Lung (tissue), 11 donors: ENCODE measurements at regions not wholly inside any gene's neighbourhood (a gene's known extent, or its start where the extent isn't known, plus 50 kb on each side); places are given as distances from the start of the nearest gene placed in this dataset.
A peak's percentile ranks its signal among the peaks of the same experiment; 100 is the strongest.

Experiments
- ATAC-seq: fragments of 200-7000 bp; cut with Tn5 transposase; one replicate; pipeline ENCODE4 v1.9.1; 2020; ENCODE audit warnings: moderate number of reproducible peaks; ENCODE audit not compliant: insufficient read depth, low FRiP score
- DNase-seq, 3 donors: peaks; one replicate each; pipeline ENCODE4 v3.0.0-alpha.2; 2013 to 2017
- H3K27ac ChIP-seq, 2 donors: one replicate each; pipeline ENCODE4 v1.5.1; 2013; ENCODE audit warnings: mild to moderate bottlenecking in 2 of 2, moderate library complexity in 2 of 2, control low read depth in 1 of 2, inconsistent platforms in 1 of 2, low read depth in 1 of 2, low read length in 1 of 2
- H3K27me3 ChIP-seq, 3 donors: one replicate each; pipeline ENCODE4 v1.5.1; 2013; ENCODE audit warnings: low read length in 2 of 3; ENCODE audit not compliant: control insufficient read depth in 3 of 3, insufficient read depth in 3 of 3
- H3K36me3 ChIP-seq, 4 donors: one replicate each; pipeline ENCODE4 v1.5.1; 2013; ENCODE audit warnings: low read length in 4 of 4, mild to moderate bottlenecking in 1 of 4, moderate library complexity in 1 of 4; ENCODE audit not compliant: control insufficient read depth in 4 of 4, insufficient read depth in 4 of 4
- H3K4me1 ChIP-seq, 5 donors: one replicate each; pipeline ENCODE4 v1.5.1; 2013; ENCODE audit warnings: low read length in 5 of 5, mild to moderate bottlenecking in 2 of 5, moderate library complexity in 1 of 5; ENCODE audit not compliant: control insufficient read depth in 5 of 5, insufficient read depth in 5 of 5
- H3K4me3 ChIP-seq: one replicate; pipeline ENCODE4 v1.5.1; 2013; ENCODE audit warnings: mild to moderate bottlenecking, control low read depth, moderate library complexity
- H3K9ac ChIP-seq, 2 donors: one replicate each; pipeline ENCODE4 v1.5.1; 2013; ENCODE audit warnings: low read length in 2 of 2, control low read depth in 1 of 2; ENCODE audit not compliant: insufficient read depth in 1 of 2
- H3K9me3 ChIP-seq, 4 donors: one replicate each; pipeline ENCODE4 v1.5.1; 2013; ENCODE audit warnings: low read length in 3 of 4, mild to moderate bottlenecking in 1 of 4, moderate library complexity in 1 of 4; ENCODE audit not compliant: control insufficient read depth in 4 of 4, insufficient read depth in 3 of 4
- CTCF ChIP-seq: IDR thresholded peaks from 2 replicates; pipeline ENCODE4 v1.5.1; 2012; ENCODE audit warnings: mild to moderate bottlenecking; ENCODE audit errors: control extremely low read depth, extremely low read depth
- WGBS, 2 donors: extraction: QIAGEN DNeasy Blood & Tissue Kit; methylation state at CpG; one replicate each; pipeline ENCODE4 v1.1.7; 2013; 5-methylcytosine and 5-hydroxymethylcytosine counted together
- donor health status: control.
- donor health status: control.
- donor health status: Bipolar disorder and iron deficiency.
- donor health status: healthy.
- donor health status: DM: yes; HTN: yes; CAD: no.

- no peak for TF ChIP-seq CTCF
- H3K27me3 ChIP-seq, result no peaks in the 10 kb centered on the region
- H3K4me1 ChIP-seq, result peaks cover 0 to 2% (median 0%) of the 10 kb centered on the region in 5 donors
- H3K9me3 ChIP-seq, result peaks cover 0 to 4% (median 1%) of the 10 kb centered on the region in 4 donors
- no peak for ATAC-seq
- no peaks in the 10 kb centered on the region for H3K36me3 ChIP-seq
- H3K27ac ChIP-seq, result no peak overlapping the region
- 50 to 59% methylated on average over 6 of the region's 6 CpGs for WGBS, 2 donors
- no peak overlapping the region for H3K9ac ChIP-seq
- H3K4me3 ChIP-seq, result no peak overlapping the region
- peak in 1 of 3 donors; percentile 43 for DNase-seq
Observed at GRCh38 chr2:125710561-125710960, 945.4 kb upstream of the GYPC start.

GRCh38 chr2:125711075-125711474 is 944.9 kb upstream of the GYPC start:
- peaks cover 0 to 2% (median 0%) of the 10 kb centered on the region in 5 donors for H3K4me1 ChIP-seq
- 27 to 66% methylated on average over 1 of the region's 1 CpG for WGBS, 2 donors
- TF ChIP-seq CTCF, result no peak
- H3K27ac ChIP-seq, result no peak overlapping the region
- DNase-seq (peak in 1 of 3 donors; percentile 30), ATAC-seq (no peak)
- no peak overlapping the region for H3K4me3 ChIP-seq
- H3K27me3 ChIP-seq, result no peaks in the 10 kb centered on the region
- no peaks in the 10 kb centered on the region for H3K36me3 ChIP-seq
- H3K9me3 ChIP-seq, result peaks cover 0 to 4% (median 1%) of the 10 kb centered on the region in 4 donors
- no peak overlapping the region for H3K9ac ChIP-seq

- H3K36me3 ChIP-seq, result no peaks in the 10 kb centered on the region
- no peak overlapping the region for H3K27ac ChIP-seq
- peaks cover 0 to 2% (median 0%) of the 10 kb centered on the region in 5 donors for H3K4me1 ChIP-seq
- TF ChIP-seq CTCF, result no peak
- ATAC-seq, result no peak
- H3K9ac ChIP-seq, result no peak overlapping the region
- no peaks in the 10 kb centered on the region for H3K27me3 ChIP-seq
- peaks cover 0 to 4% (median 0%) of the 10 kb centered on the region in 4 donors for H3K9me3 ChIP-seq
- 88 to 92% methylated on average over 6 of the region's 6 CpGs for WGBS, 2 donors
- no peak for DNase-seq
- H3K4me3 ChIP-seq, result no peak overlapping the region
Observed at GRCh38 chr2:125713533-125713932, 942.4 kb upstream of the GYPC start.

- Histone ChIP-seq H3K27ac (no peak overlapping the region), H3K4me1 (no peaks in the 10 kb centered on the region), H3K27me3 (no peaks in the 10 kb centered on the region), H3K4me3 (no peak overlapping the region), H3K9me3 (peaks cover 0 to 2% (median 0%) of the 10 kb centered on the region in 4 donors), H3K36me3 (no peaks in the 10 kb centered on the region), H3K9ac (no peak overlapping the region)
- 82 to 88% methylated on average over 14 of the region's 14 CpGs for WGBS, 2 donors
- DNase-seq, result no peak
- TF ChIP-seq CTCF, result no peak
- no peak for ATAC-seq
Observed at GRCh38 chr2:125721072-125721721, 934.8 kb upstream of the GYPC start.
